LNCAP (cell line): ENCODE measurements at regions not wholly inside any gene's neighbourhood (a gene's known extent, or its start where the extent isn't known, plus 50 kb on each side); places are given as distances from the start of the nearest gene placed in this dataset.

Experiments
- TF ChIP-seq, protein P1 (sequence below): fragments of 450-650 bp; IDR thresholded peaks from 2 replicates; pipeline ENCODE4 v1.5.1; 2017; ENCODE audit warnings: mild to moderate bottlenecking

DNA sequence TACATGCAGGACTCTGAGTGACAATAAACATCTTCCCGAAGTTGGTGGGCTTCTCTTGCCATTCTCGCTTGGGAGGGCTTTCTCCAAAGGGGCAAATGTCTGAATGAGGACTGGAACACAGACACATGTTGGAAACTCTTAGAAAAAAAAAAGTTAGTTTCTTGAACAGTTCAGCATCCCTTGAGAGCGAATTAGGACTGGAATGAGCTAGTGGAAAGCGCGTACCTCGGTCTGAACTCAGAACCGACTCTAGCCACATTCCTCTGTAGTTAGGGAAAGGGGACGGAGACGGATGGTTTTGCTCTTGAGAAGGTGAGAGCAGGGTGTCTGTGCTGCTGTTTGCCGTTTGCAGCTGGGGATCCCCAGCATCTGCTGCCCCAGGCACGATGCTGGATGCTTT is 517.3 kb downstream of the TBC1D22A start:
- TF ChIP-seq, protein P1, sequence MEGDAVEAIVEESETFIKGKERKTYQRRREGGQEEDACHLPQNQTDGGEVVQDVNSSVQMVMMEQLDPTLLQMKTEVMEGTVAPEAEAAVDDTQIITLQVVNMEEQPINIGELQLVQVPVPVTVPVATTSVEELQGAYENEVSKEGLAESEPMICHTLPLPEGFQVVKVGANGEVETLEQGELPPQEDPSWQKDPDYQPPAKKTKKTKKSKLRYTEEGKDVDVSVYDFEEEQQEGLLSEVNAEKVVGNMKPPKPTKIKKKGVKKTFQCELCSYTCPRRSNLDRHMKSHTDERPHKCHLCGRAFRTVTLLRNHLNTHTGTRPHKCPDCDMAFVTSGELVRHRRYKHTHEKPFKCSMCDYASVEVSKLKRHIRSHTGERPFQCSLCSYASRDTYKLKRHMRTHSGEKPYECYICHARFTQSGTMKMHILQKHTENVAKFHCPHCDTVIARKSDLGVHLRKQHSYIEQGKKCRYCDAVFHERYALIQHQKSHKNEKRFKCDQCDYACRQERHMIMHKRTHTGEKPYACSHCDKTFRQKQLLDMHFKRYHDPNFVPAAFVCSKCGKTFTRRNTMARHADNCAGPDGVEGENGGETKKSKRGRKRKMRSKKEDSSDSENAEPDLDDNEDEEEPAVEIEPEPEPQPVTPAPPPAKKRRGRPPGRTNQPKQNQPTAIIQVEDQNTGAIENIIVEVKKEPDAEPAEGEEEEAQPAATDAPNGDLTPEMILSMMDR, result no peak

DNA sequence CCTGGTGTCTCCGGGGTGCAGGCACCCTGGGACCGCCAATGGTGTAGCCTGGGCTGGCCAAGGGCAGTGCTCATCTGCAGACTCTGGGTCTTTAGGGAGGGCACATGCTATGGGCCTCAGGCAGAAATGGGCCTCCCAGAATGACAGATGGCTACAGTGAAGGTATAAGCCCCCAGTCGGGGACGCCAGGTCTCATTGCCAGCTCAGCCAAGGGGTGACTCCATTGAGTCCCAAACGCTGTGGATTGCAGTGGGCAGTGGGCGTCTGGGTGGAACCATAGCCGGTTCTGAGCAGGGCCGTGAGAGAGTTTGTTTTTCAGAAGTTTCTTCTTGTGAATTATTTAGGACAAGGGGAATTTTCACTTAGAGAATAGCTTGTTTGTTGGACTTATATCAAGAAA is 516.9 kb downstream of the TBC1D22A start:
- TF ChIP-seq, protein P1, result no peak

DNA sequence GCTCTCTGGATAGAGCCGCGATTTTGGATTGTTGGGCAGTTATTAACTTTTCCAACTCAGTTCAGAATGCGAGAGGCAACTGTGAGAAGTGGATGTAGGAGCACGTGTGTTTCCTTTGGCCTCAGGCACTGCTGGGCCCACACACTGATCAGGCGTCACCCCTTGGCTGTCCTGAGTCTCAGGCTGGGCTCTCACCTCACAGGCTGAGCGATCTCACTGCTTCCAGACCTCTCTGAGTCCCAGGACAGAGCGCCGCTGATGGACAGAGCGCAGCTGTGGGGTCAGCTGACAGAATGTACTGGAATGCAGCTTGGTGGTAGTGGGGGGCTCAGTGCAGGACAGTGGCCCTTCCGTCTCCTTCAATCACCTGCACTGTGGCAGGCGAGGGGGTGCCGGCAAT is 516.2 kb downstream of the TBC1D22A start:
- TF ChIP-seq, protein P1, result no peak

DNA sequence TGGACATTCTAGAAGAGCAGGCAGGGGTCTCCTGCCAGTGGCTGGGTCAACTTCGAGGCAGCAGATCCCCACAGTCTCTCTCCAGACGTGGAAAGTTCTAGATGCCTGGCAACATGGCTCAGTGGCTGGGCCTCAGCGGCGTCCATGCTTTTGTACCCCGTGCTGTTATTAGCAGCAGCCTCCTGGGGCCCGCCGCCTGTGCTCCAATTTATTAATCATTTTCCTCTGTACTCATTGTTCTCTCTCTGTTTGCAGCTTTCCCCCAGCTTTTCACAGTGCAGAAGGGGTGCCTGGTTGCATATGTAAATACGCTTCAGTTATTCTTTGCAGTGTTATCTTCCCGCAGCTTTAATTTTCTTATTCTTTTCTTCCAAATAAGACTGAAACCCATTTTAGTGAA is 515.1 kb downstream of the TBC1D22A start:
- TF ChIP-seq, protein P1, result no peak

DNA sequence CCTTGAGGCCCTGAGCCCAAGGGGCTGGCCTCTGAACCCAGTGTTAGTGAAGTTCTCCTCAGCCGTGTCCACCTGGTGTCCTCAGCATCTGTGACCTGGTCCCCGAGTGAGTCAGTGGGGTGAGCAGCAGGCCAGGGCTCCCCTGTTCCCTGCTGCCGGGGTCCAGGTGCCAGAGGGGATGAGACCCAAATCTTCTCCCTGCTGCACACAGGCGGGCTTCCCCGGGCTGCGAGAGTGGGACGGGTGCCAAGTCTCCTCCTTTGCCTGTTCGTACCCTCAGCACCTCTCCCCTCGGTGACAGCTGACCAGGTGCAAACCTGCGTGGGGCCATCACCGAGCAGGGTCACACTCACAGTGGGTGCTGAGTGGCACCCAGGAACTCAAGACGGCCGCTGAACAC is 514.5 kb downstream of the TBC1D22A start:
- TF ChIP-seq, protein P1, result no peak

DNA sequence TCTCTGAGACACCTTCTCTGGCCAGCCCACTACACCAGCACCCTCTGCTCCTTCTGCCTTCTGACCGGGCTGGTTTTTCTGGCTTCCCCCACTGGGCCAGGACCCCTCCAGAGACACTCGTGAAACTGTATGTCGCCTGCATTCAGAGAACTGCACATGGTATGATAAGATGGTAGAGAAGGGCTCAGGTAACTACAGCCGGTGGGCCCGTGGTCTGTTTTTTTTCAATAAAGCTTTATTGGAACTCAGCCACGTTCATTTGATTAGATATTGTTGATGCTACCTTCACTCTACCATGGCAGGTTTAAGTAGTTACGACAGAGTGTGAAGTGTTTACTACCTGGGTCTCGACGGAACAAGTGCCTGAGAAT is 514.0 kb downstream of the TBC1D22A start:
- TF ChIP-seq, protein P1, result no peak

DNA sequence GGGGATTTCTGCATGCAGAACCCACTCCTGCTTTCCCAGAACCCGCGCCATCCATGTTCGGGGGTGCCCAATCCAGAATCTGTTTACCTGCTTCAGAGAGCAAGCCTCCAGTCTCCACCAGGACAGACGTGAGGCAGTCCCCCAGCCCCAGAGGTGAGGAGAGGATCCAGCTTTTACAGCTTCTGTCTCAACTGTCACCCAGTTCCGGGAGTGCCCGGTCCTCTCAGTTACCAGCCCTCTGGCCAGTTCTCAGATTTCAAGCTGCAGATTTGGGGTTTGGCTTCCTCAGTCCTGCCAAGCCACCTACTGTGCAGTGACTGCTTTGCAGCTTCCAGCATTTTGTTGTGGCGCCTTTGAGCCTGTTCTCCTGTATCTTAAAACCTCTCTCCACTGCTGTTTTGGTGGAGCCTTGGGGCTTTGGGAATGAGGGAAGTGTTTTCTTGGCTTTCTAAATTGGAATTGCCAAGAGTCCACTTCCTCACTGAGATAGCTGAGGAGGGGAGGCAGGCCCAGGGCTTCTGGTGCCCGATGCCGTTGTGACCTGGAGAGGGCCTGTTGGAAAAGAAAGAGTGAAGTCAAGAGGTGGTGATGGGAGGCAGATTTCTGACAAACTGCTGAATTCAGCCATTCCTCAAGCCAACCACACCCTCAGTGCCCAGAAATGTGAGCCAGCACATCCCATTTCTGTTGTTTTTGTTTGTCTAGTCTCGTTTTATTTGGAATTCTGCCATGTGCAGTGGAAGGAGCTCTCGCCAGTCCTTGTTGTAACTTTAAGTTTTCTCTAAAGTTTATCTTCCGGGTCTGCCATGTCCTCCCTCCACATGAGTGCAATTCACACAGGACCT is 513.4 kb downstream of the TBC1D22A start:
- TF ChIP-seq, protein P1, result no peak; the same call in 1 of the 2 replicates
